ENCODE measurements at regions not wholly inside any gene's neighbourhood (a gene's known extent, or its start where the extent isn't known, plus 50 kb on each side); places are given as distances from the start of the nearest gene placed in this dataset.

DNA sequence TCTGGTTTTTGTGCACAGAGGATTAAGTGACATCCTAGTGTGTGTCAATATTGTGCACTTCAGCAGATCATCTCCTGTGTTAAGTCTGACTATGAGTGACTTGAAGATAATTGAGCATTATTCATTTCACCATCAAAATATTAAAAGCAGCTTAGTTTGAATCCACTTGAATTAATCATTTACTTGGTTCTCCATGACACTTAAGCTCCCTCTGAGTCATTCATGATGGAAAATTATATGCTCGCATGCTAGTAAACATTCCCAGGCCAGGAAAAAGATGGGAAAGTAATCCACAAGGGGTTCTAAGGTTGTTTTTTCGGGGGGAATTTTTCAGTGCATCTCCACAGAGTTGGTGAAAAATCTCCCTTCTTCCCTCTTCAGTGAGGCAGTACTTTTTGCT is 97.2 kb upstream of the EOLA2 start:
- TF ChIP-seq, protein P1, sequence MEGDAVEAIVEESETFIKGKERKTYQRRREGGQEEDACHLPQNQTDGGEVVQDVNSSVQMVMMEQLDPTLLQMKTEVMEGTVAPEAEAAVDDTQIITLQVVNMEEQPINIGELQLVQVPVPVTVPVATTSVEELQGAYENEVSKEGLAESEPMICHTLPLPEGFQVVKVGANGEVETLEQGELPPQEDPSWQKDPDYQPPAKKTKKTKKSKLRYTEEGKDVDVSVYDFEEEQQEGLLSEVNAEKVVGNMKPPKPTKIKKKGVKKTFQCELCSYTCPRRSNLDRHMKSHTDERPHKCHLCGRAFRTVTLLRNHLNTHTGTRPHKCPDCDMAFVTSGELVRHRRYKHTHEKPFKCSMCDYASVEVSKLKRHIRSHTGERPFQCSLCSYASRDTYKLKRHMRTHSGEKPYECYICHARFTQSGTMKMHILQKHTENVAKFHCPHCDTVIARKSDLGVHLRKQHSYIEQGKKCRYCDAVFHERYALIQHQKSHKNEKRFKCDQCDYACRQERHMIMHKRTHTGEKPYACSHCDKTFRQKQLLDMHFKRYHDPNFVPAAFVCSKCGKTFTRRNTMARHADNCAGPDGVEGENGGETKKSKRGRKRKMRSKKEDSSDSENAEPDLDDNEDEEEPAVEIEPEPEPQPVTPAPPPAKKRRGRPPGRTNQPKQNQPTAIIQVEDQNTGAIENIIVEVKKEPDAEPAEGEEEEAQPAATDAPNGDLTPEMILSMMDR (IDR thresholded peaks at IDR 0.05) = no peak
- no peak overlapping the region for H3K27ac ChIP-seq
- intact Hi-C loops (cut with DNase I) = no loop called here

DNA sequence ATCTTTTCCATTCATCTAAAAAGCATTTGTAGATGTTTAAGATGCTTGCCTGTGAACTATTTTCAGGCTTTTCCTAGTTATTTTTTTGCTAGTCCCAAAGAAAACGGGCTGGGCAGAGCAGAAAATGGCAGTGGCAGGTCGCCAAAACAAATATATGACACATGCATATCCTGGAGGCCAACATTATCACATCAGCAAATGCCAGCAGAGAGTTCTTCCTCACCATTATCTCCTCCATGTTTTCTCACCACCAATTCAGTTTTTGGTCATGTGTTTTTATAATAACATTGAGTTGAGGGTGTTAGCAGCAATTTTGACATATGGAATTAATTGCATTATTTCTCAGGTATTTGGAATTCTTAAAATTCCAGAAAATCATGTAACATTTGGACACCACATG is 97.9 kb upstream of the EOLA2 start:
- 44 to 48% methylated on average over 2 of the region's 2 CpGs for WGBS, 2 donors
- Histone ChIP-seq H3K27me3 (peaks cover 0 to 8% (median 0%) of the 10 kb centered on the region in 7 donors), H3K27ac (no peak overlapping the region), H3K4me3 (no peak overlapping the region), H3K36me3 (no peaks in the 10 kb centered on the region), H3K9me3 (peaks cover 0 to 14% (median 0%) of the 10 kb centered on the region in 11 donors), H3K4me1 (peaks cover 0 to 4% (median 0%) of the 10 kb centered on the region in 9 donors)
- ATAC-seq (no peak), DNase-seq (no peak)
- intact Hi-C loops (cut with DNase I) = no loop called here
- TF ChIP-seq, protein P1 (IDR thresholded peaks at IDR 0.05) = no peak

More for the DNA sequence above, 97.2 kb upstream of the EOLA2 start:
- DNase-seq = no peak
- Histone ChIP-seq H3K4me1 (peaks cover 0 to 4% (median 0%) of the 10 kb centered on the region in 9 donors), H3K36me3 (no peaks in the 10 kb centered on the region), H3K27me3 (peaks cover 0 to 8% (median 0%) of the 10 kb centered on the region in 7 donors), H3K9me3 (peaks cover 0 to 14% (median 0%) of the 10 kb centered on the region in 11 donors), H3K4me3 (no peak overlapping the region)
- 85 to 86% methylated on average over 2 of the region's 2 CpGs for WGBS, 2 donors
- no peak for ATAC-seq

DNA sequence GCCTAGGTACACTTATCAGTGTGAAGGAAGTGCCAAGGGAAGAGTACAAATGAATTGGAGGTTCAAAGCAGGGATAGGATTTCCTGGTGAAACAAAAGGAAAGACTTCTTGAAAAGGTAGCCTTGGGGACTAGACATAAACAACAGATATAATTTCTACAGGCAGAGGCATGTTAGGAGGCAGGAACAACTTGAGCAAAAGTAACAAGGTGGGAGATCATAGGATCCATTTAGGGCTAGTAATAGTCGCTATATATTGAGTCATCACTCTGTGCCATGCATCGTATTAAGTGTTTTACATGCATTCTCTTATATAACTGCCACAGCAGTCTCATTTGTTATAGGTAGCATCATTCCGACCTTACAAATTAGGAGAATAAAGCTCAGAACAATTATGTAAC is 98.3 kb upstream of the EOLA2 start:
- 90 to 95% methylated on average over 3 of the region's 3 CpGs for WGBS, 2 donors
- Histone ChIP-seq H3K4me1 (peaks cover 0 to 4% (median 0%) of the 10 kb centered on the region in 9 donors), H3K9me3 (peaks cover 0 to 14% (median 0%) of the 10 kb centered on the region in 11 donors), H3K27me3 (peaks cover 0 to 8% (median 0%) of the 10 kb centered on the region in 7 donors), H3K4me3 (no peak overlapping the region), H3K27ac (no peak overlapping the region), H3K36me3 (no peaks in the 10 kb centered on the region)
- TF ChIP-seq, protein P1 (IDR thresholded peaks at IDR 0.05) = no peak
- intact Hi-C loops (cut with DNase I) = no loop called here
- DNase-seq (no peak), ATAC-seq (no peak)

DNA sequence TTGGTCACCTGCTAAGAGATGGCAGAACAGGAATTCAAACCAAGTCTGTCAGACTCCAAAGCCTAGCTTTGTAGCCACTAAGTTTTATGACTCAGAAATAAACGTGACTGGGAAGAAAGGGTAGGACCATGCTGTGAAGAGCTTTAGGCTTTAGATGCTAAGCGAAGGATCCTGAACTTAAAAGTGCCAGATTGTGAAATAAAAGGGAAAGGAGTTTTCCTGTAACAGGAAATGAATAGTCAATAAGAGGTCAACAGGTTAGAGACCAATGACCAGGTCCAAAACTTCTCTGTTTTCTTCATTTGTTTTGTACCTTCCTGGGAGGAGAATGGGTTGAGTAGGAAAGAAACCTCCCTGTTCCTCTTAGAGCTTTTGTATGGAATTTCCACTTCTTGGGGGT is 98.8 kb upstream of the EOLA2 start:
- TF ChIP-seq, protein P1 (IDR thresholded peaks at IDR 0.05) = no peak
- H3K27ac ChIP-seq = no peak overlapping the region
- H3K4me1 ChIP-seq = peaks cover 0 to 4% (median 0%) of the 10 kb centered on the region in 9 donors
- intact Hi-C loops (cut with DNase I) = no loop called here
- H3K4me3 ChIP-seq = no peak overlapping the region
- peaks cover 0 to 8% (median 0%) of the 10 kb centered on the region in 7 donors for H3K27me3 ChIP-seq
- ATAC-seq (no peak), DNase-seq (no peak)
- H3K36me3 ChIP-seq = no peaks in the 10 kb centered on the region
- WGBS, 2 donors = 66 to 73% methylated on average over 2 of the region's 2 CpGs
- H3K9me3 ChIP-seq = peaks cover 0 to 14% (median 0%) of the 10 kb centered on the region in 11 donors

Measured in heart right ventricle (tissue), 16 donors.